ENCODE measurements at regions not wholly inside any gene's neighbourhood (a gene's known extent, or its start where the extent isn't known, plus 50 kb on each side); places are given as distances from the start of the nearest gene placed in this dataset.
"Not testable (repeated sequence)": the region's sequence is repeated elsewhere in the genome, so short reads cannot be mapped to it uniquely, and the experiment has no call there.

DNA sequence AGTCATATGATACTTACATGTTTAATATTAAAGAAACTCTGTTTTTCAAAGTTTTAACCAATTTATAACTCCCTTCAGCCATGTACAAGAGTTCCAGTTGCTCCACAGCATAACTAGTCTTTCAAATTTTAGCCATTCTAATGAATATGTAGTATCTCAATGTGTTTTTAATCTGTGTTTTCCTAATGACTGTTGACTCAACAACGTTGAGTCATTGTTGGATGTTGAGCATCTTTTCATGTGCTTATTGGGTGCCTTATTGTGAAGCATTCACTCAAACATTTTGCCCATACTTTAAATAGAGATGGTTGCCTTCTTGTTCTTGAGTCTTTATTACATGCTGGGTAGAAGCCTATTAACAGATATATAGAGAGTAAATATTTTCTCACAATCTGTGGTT lies 240.2 kb upstream of the LYPLAL1 start:
- in situ Hi-C loops (cut with MboI; ENCODE audit: low pct_unique_long_range_greater_than_20kb, low sequenced_read_pairs, unreplicated experiment), result no loop called here
- TF ChIP-seq, protein P1, sequence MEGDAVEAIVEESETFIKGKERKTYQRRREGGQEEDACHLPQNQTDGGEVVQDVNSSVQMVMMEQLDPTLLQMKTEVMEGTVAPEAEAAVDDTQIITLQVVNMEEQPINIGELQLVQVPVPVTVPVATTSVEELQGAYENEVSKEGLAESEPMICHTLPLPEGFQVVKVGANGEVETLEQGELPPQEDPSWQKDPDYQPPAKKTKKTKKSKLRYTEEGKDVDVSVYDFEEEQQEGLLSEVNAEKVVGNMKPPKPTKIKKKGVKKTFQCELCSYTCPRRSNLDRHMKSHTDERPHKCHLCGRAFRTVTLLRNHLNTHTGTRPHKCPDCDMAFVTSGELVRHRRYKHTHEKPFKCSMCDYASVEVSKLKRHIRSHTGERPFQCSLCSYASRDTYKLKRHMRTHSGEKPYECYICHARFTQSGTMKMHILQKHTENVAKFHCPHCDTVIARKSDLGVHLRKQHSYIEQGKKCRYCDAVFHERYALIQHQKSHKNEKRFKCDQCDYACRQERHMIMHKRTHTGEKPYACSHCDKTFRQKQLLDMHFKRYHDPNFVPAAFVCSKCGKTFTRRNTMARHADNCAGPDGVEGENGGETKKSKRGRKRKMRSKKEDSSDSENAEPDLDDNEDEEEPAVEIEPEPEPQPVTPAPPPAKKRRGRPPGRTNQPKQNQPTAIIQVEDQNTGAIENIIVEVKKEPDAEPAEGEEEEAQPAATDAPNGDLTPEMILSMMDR (IDR thresholded peaks at IDR 0.05; ENCODE audit: extremely low read depth, insufficient read depth, missing control alignments), result no peak
- DNase-seq (ENCODE audit: low spot score), result no peak

DNA sequence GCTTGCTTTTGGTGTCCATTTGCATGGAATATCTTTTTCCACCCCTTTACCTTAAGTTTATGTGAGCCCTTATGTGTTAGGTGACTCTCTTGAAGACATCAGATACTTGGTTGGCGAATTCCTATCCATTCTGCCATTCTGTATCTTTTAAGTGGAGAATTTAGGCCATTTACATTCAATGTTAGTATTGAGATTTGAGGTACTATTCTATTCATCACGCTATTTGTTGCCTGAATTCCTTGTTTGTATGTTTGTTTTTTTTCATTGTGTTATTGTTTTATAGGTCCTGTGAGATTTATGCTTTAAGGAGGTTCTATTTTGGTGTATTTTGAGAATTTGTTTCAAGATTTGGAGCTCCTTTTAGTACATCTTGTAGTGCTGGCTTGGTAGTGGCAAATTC lies 238.3 kb upstream of the LYPLAL1 start:
- in situ Hi-C loops (cut with MboI; ENCODE audit: low pct_unique_long_range_greater_than_20kb, low sequenced_read_pairs, unreplicated experiment); DNase-seq (ENCODE audit: low spot score): not testable (repeated sequence)

DNA sequence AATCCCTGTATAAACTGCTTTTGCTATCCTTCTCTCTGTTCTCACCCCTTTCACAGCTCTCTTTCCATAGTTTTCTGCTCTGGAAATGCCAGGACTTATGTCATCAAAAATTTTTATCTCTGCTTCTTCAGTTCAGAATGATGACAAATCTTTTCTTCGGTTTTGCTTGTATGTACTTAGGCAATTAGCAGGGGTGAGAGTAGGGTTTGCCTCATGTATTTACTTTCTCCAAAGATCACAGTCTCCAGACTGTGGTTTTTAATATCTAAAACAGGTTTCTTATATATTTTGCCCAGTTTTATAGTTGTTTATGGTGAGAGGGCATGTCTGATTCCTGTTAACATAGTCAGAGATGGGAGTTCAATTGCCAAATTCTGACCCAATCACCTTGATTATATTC lies 235.4 kb upstream of the LYPLAL1 start:
- no peak for DNase-seq (ENCODE audit: low spot score)
- in situ Hi-C loops (cut with MboI; ENCODE audit: low pct_unique_long_range_greater_than_20kb, low sequenced_read_pairs, unreplicated experiment), result no loop called here
- TF ChIP-seq, protein P1 (IDR thresholded peaks at IDR 0.05; ENCODE audit: extremely low read depth, insufficient read depth, missing control alignments), result no peak

DNA sequence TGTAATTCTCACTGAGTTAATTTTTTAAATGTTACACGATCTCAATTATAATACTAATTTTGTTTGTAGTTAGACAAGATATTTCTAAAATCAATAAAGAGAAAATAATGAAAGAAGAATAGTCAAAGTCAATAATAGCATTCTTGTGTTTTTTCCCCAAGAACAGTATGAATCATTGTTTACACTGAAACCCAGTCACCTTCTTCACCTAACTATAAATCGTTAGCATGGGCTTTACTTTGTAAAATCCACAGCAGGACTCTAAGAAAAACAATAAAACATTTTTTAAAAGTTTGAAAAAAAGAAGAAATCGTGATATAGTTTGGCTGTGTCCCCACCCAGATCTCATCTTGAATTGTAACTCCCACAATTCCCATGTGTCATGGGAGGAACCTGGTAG lies 234.6 kb upstream of the LYPLAL1 start:
- in situ Hi-C loops (cut with MboI; ENCODE audit: low pct_unique_long_range_greater_than_20kb, low sequenced_read_pairs, unreplicated experiment), result no loop called here
- DNase-seq (ENCODE audit: low spot score), result no peak
- TF ChIP-seq, protein P1 (IDR thresholded peaks at IDR 0.05; ENCODE audit: extremely low read depth, insufficient read depth, missing control alignments), result no peak

- TF ChIP-seq, protein P1 (IDR thresholded peaks at IDR 0.05; ENCODE audit: extremely low read depth, insufficient read depth, missing control alignments), result no peak
- DNase-seq (ENCODE audit: low spot score), result no peak
- in situ Hi-C loops (cut with MboI; ENCODE audit: low pct_unique_long_range_greater_than_20kb, low sequenced_read_pairs, unreplicated experiment), result no loop called here
Measured at GRCh38 chr1:218942431-218942830, 231.2 kb upstream of the LYPLAL1 start.

- DNase-seq (ENCODE audit: low spot score), result no peak
- in situ Hi-C loops (cut with MboI; ENCODE audit: low pct_unique_long_range_greater_than_20kb, low sequenced_read_pairs, unreplicated experiment), result no loop called here
- TF ChIP-seq, protein P1 (IDR thresholded peaks at IDR 0.05; ENCODE audit: extremely low read depth, insufficient read depth, missing control alignments), result no peak
Measured at GRCh38 chr1:218943371-218943770, 230.3 kb upstream of the LYPLAL1 start.

- TF ChIP-seq, protein P1 (IDR thresholded peaks at IDR 0.05; ENCODE audit: extremely low read depth, insufficient read depth, missing control alignments), result no peak
- no peak for DNase-seq (ENCODE audit: low spot score)
- in situ Hi-C loops (cut with MboI; ENCODE audit: low pct_unique_long_range_greater_than_20kb, low sequenced_read_pairs, unreplicated experiment), result no loop called here
Measured at GRCh38 chr1:218945050-218945449, 228.6 kb upstream of the LYPLAL1 start.
